Peyer's patch (tissue), 4 donors: ENCODE measurements at regions not wholly inside any gene's neighbourhood (a gene's known extent, or its start where the extent isn't known, plus 50 kb on each side); places are given as distances from the start of the nearest gene placed in this dataset.

Experiments used
- POLR2A ChIP-seq, 2 donors: fragments of 450-650 bp; IDR thresholded peaks; one replicate each; pipeline ENCODE4 v1.5.1; 2017; ENCODE audit warnings: antibody characterized with exemption in 2 of 2, mild to moderate bottlenecking in 2 of 2, moderate library complexity in 2 of 2
- TF ChIP-seq, protein P1 (sequence below), 6 experiments: fragments of 450-650 bp in 4 of 6; fragments of 200-600 bp in 2 of 6; sonication (generic) in 1 of 6; IDR thresholded peaks; one replicate each; pipeline ENCODE4 v1.5.1; 2017 to 2019; ENCODE audit warnings: antibody characterized with exemption in 6 of 6, mild to moderate bottlenecking in 3 of 6, moderate library complexity in 1 of 6

GRCh38 chr10:30169342-30169741 is 110.0 kb upstream of the JCAD start:
- TF ChIP-seq, protein P1, sequence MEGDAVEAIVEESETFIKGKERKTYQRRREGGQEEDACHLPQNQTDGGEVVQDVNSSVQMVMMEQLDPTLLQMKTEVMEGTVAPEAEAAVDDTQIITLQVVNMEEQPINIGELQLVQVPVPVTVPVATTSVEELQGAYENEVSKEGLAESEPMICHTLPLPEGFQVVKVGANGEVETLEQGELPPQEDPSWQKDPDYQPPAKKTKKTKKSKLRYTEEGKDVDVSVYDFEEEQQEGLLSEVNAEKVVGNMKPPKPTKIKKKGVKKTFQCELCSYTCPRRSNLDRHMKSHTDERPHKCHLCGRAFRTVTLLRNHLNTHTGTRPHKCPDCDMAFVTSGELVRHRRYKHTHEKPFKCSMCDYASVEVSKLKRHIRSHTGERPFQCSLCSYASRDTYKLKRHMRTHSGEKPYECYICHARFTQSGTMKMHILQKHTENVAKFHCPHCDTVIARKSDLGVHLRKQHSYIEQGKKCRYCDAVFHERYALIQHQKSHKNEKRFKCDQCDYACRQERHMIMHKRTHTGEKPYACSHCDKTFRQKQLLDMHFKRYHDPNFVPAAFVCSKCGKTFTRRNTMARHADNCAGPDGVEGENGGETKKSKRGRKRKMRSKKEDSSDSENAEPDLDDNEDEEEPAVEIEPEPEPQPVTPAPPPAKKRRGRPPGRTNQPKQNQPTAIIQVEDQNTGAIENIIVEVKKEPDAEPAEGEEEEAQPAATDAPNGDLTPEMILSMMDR (IDR thresholded peaks at IDR 0.05): no peak
- TF ChIP-seq POLR2A (IDR thresholded peaks at IDR 0.05): no peak
